HCT116 (cell line): ENCODE measurements at regions not wholly inside any gene's neighbourhood (a gene's known extent, or its start where the extent isn't known, plus 50 kb on each side); places are given as distances from the start of the nearest gene placed in this dataset.

Experiments used
- ATAC-seq: fragments of 200-7000 bp; cut with Tn5 transposase; 2 replicates; pipeline ENCODE4 v1.9.1; 2020; ENCODE audit warnings: mild to moderate bottlenecking, moderate library complexity
- BruUV-seq: library from RNA; stranded (reverse); fragments of 400-500 nt; replicated peaks from 2 replicates; lab custom pipeline; 2021; lab: Mats Ljungman, UMichigan
- CTCF ChIA-PET: fragments of 300-600 bp; sonication (Branson Sonifier 250); formaldehyde crosslinking; loops from one replicate; lab custom pipeline; 2021; ENCODE audit warnings: antibody characterized with exemption; lab: Charles Lee
- POLR2A ChIA-PET: fragments of 300-600, 350-600 bp; sonication (Branson Sonifier 250); formaldehyde crosslinking; loops from one replicate; lab custom pipeline; 2021; ENCODE audit warnings: antibody characterized with exemption; lab: Charles Lee
- RAD21 ChIA-PET, 2 experiments: fragments of 300-600 bp; sonication (Branson Sonifier 250); formaldehyde crosslinking; loops; one replicate each; lab custom pipeline; 2023; ENCODE audit warnings: low total read pairs in 2 of 2; ENCODE audit not compliant: uncharacterized antibody in 2 of 2, unreplicated experiment in 2 of 2, low non-redundant PET in 1 of 2; lab: Charles Lee
- DNase-seq: peaks from one replicate; pipeline ENCODE4 v3.0.0-alpha.2; 2010; ENCODE audit warnings: low read depth, low spot score
- H2AFZ ChIP-seq: fragments of 200-600 bp; shearing (Covaris generic), sonication (generic); 2 replicates; pipeline ENCODE4 v1.6.1; 2017; ENCODE audit warnings: low read depth, mixed run types, mixed read lengths, antibody characterized with exemption, low read length; ENCODE audit not compliant: poor library complexity, severe bottlenecking
- H3K27ac ChIP-seq: 2 replicates; pipeline ENCODE4 v1.5.1; 2012; ENCODE audit warnings: low read depth, low read length
- H3K27me3 ChIP-seq: fragments of 200-600 bp; sonication (generic); 2 replicates; pipeline ENCODE4 v1.6.1; 2016; ENCODE audit warnings: mixed run types, low read length, mixed read lengths; ENCODE audit not compliant: insufficient read depth
- H3K36me3 ChIP-seq, 2 experiments: fragments of 200-500 bp in 1 of 2; fragments of 200-600 bp in 1 of 2; sonication (Bioruptor generic) in 1 of 2; sonication (generic) in 1 of 2; 2 replicates each; pipeline versions ENCODE4 v1.5.1 to v1.6.1; 2014 to 2016; ENCODE audit warnings: low read length in 2 of 2, inconsistent platforms in 1 of 2, mixed read lengths in 1 of 2, mixed run types in 1 of 2; ENCODE audit not compliant: insufficient read depth in 2 of 2, control insufficient read depth in 1 of 2
- H3K4me1 ChIP-seq, 2 experiments: fragments of 200-600 bp in 1 of 2; sonication (generic) in 1 of 2; 2 replicates each; pipeline versions ENCODE4 v1.5.1 to v1.6.1; 2012 to 2017; ENCODE audit warnings: low read length in 2 of 2, inconsistent platforms in 1 of 2, mild to moderate bottlenecking in 1 of 2, mixed read lengths in 1 of 2, mixed run types in 1 of 2, moderate library complexity in 1 of 2; ENCODE audit not compliant: insufficient read depth in 2 of 2, control insufficient read depth in 1 of 2
- H3K4me2 ChIP-seq: fragments of 200-600 bp; sonication (generic); 2 replicates; pipeline ENCODE4 v1.6.1; 2017; ENCODE audit warnings: mixed run types, low read length, mixed read lengths
- H3K4me3 ChIP-seq, 2 experiments: fragments of 200-600 bp in 1 of 2; sonication (generic) in 1 of 2; replicated peaks in 1 of 2; 2 replicates each; pipeline ENCODE4 v1.5.1; 2011 to 2016; ENCODE audit warnings: low read length in 2 of 2, control low read depth in 1 of 2, low read depth in 1 of 2, mild to moderate bottlenecking in 1 of 2, mixed read lengths in 1 of 2, mixed run types in 1 of 2
- H3K79me2 ChIP-seq: fragments of 200-600 bp; sonication (generic); 2 replicates; pipeline ENCODE4 v1.6.1; 2017; ENCODE audit warnings: mild to moderate bottlenecking, mixed run types, low read length, moderate library complexity, mixed read lengths; ENCODE audit not compliant: insufficient read depth
- H3K9ac ChIP-seq: fragments of 200-600 bp; sonication (generic); 2 replicates; pipeline ENCODE4 v1.6.1; 2016; ENCODE audit warnings: low read length, mixed read lengths
- H3K9me2 ChIP-seq: fragments of 200-600 bp; sonication (generic), shearing (Covaris generic); 2 replicates; pipeline ENCODE4 v1.6.1; 2017; ENCODE audit warnings: mixed run types, mild to moderate bottlenecking, moderate library complexity; ENCODE audit not compliant: insufficient read depth
- H3K9me3 ChIP-seq, 2 experiments: fragments of 200-500 bp in 1 of 2; fragments of 200-600 bp in 1 of 2; sonication (Bioruptor generic) in 1 of 2; sonication (generic) in 1 of 2; 2 replicates each; pipeline ENCODE4 v1.6.1; 2014 to 2017; ENCODE audit warnings: low read length in 2 of 2, mixed read lengths in 2 of 2, inconsistent platforms in 1 of 2, low read depth in 1 of 2, mild to moderate bottlenecking in 1 of 2, mixed run types in 1 of 2, moderate library complexity in 1 of 2; ENCODE audit not compliant: control insufficient read depth in 1 of 2, insufficient read depth in 1 of 2
- H4K20me1 ChIP-seq: fragments of 200-600 bp; sonication (generic), shearing (Covaris generic); 2 replicates; pipeline ENCODE4 v1.6.1; 2017; ENCODE audit warnings: mixed run types, mild to moderate bottlenecking, moderate library complexity; ENCODE audit not compliant: insufficient read depth
- CEBPB ChIP-seq: IDR thresholded peaks from 2 replicates; pipeline ENCODE4 v1.6.1; 2012; ENCODE audit warnings: low read depth
- EGR1 ChIP-seq: IDR thresholded peaks from 2 replicates; pipeline ENCODE4 v1.6.1; 2012; ENCODE audit warnings: low read depth
- EZH2 ChIP-seq: fragments of 200-600 bp; sonication (generic); IDR thresholded peaks from 2 replicates; pipeline ENCODE4 v1.6.1; 2017; ENCODE audit warnings: antibody characterized with exemption, mixed run types
- EZH2phosphoT487 ChIP-seq: fragments of 200-600 bp; IDR thresholded peaks from 2 replicates; pipeline ENCODE4 v1.6.1; 2018; ENCODE audit warnings: antibody characterized with exemption, borderline replicate concordance
- POLR2AphosphoS5 ChIP-seq: IDR thresholded peaks from 2 replicates; pipeline ENCODE4 v1.6.1; 2011; ENCODE audit warnings: mild to moderate bottlenecking, low read depth, low read length, moderate library complexity
- intact Hi-C: fragments of 100-400 bp; cut with micrococcal nuclease; formaldehyde crosslinking; loops from 2 replicates; pipeline ENCODE4 v1.10.0; 2022

DNA sequence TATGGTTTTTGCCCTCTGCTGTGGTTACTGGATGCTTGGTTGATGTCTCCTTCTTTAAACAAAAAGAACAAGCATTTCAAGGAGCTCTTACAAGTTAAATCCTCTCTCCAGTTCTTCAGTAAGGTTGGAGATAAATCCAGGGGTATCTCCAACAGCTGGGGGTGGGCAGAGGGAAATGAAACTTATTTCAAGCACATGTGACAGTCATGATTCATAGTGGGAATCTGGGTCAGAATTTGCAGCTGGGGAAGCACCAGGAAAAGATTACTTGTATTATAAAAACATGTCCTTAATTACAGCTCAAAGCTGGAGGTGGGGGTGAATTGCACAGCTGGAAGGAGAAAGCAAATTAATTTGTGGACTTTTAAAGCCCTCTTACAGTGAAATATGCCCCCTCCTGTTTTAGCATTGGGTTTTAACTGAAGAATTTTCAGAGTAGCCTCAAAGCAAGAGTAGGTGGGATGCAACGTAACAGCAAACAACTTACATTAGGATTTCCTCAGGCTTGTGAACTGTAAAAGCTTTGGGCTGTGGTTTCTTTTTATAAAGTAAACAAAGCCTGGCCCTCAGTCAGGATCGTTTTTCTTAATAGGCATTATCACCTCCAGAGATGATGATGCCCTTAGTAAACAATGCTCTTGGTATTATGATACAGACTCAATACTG lies 596.4 kb downstream of the NYAP2 start (continued):
- no peak for TF ChIP-seq CEBPB
- TF ChIP-seq, all 23 proteins: peak for 0

DNA sequence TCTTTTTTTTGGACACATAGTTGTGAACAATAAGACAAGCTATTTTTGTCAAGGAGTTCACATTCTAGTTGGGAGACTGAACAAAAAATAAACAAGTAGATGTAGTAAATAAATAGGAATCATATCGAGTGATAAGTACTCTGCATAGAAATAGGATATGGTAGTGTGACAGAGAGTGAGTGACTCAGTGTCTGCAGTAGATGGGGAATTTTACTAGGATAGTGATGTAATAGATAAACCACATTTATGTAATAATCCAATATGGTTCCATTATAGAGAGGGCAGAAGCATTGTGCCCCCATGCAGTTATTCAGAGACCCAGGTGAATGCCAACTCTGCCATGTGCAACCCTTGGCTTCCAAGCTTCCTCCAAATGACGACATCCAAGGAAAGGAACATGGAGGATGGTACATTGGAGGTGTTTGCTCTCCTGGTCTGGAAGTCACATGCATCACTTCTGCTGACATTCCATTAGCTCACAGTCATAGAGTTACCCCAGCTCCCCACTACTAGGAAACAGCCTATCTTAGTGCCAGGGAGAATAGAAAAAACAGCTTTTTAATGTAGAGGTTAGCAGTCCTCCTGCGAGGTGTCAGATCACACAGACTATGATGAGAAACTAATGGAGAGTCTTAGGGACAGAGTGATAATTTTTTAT lies 595.4 kb downstream of the NYAP2 start:
- Histone ChIP-seq H3K27me3 (no peaks in the 10 kb centered on the region), H3K27ac (peak overlapping the region; percentile 8; the same call in 1 of the 2 replicates), H3K4me1 (peaks cover 4 to 23% of the 10 kb centered on the region in 2 experiments; a peak in 2 of 4 replicates), H3K4me3 (no peak overlapping the region), H3K4me2 (no peak overlapping the region), H3K9ac (no peak overlapping the region), H3K9me3 (no peaks in the 10 kb centered on the region), H3K36me3 (no peaks in the 10 kb centered on the region), H4K20me1 (no peaks in the 10 kb centered on the region), H3K9me2 (no peaks in the 10 kb centered on the region), H2AFZ (no peak overlapping the region), H3K79me2 (no peaks in the 10 kb centered on the region)
- ChIA-PET RAD21 (no interaction called here), POLR2A (interaction anchor here (1.2 kb wide), 1 partner anchor 37 kb away, joined by 4 read pairs; no protein-coding TSS in a partner anchor), CTCF (no interaction called here)
- DNase-seq (no peak), ATAC-seq (no peak)
- no TSS peak for BruUV-seq
- TF ChIP-seq EZH2 (no peak), CEBPB (0 out of 2 replicates have a peak, but pooled peaks have one; percentile 8)
- intact Hi-C loops = no loop called here

DNA sequence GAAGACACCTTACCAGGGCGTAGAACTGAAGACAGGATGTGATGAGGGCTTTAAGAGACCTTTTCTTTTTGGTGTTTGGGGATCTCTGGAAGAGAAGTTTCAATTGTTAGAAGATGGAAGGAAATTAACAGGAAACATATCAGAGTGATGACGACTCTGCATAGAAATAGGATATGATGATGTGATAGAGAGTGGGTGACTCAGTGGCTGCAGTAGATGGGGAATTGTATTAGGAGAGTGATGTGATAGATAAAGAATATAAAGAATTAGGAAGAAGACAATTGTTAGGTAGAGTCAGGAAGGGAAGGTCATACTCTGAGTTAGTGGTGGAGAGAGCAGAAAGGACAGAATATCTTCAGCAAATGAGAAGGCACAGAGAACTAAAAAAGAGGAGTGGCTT lies 593.9 kb downstream of the NYAP2 start:
- CTCF ChIA-PET = no interaction called here
- no peaks in the 10 kb centered on the region for H3K9me2 ChIP-seq
- TF ChIP-seq POLR2AphosphoS5 (no peak), EGR1 (no peak), EZH2phosphoT487 (no peak)

More for the DNA sequence above, 593.9 kb downstream of the NYAP2 start:
- DNase-seq = no peak
- Histone ChIP-seq H3K36me3 (no peaks in the 10 kb centered on the region), H2AFZ (no peak overlapping the region), H4K20me1 (no peaks in the 10 kb centered on the region), H3K27ac (no peak overlapping the region), H3K4me3 (no peak overlapping the region), H3K9me3 (no peaks in the 10 kb centered on the region), H3K4me1 (peaks cover 4 to 19% of the 10 kb centered on the region in 2 experiments; a peak in 2 of 4 replicates), H3K79me2 (no peaks in the 10 kb centered on the region), H3K27me3 (no peaks in the 10 kb centered on the region), H3K4me2 (no peak overlapping the region), H3K9ac (no peak overlapping the region)
- no peak for ATAC-seq
- ChIA-PET RAD21 (no interaction called here), POLR2A (no interaction called here)
- intact Hi-C loops = no loop called here
- no TSS peak for BruUV-seq
